Right lobe of liver (tissue), 6 donors: ENCODE measurements at regions not wholly inside any gene's neighbourhood (a gene's known extent, or its start where the extent isn't known, plus 50 kb on each side); places are given as distances from the start of the nearest gene placed in this dataset.

Source experiments
- ATAC-seq, 4 donors: fragments of 200-7000 bp; cut with Tn5 transposase; one replicate each; pipeline ENCODE4 v1.9.1; 2020; ENCODE audit warnings: mild to moderate bottlenecking in 4 of 4, moderate library complexity in 4 of 4
- DNase-seq, 3 donors: peaks; one replicate each; pipeline ENCODE4 v3.0.0-alpha.2; 2020
- H3K27ac ChIP-seq, 3 donors: fragments of 200-600 bp; one replicate each; pipeline ENCODE4 v1.8.0; 2022
- H3K27me3 ChIP-seq, 2 donors: fragments of 200-600 bp; one replicate each; pipeline ENCODE4 v1.8.0; 2022
- H3K36me3 ChIP-seq, 4 donors: fragments of 200-600 bp; sonication (generic) in 1 of 4; one replicate each; pipeline versions ENCODE4 v1.5.1 to v1.8.0; 2017 to 2022; ENCODE audit warnings: control low read depth in 1 of 4
- H3K4me1 ChIP-seq, 4 donors: fragments of 200-600 bp; sonication (generic) in 1 of 4; one replicate each; pipeline versions ENCODE4 v1.5.1 to v1.8.0; 2017 to 2022; ENCODE audit warnings: control low read depth in 1 of 4
- H3K4me3 ChIP-seq, 3 donors: fragments of 200-600 bp; one replicate each; pipeline ENCODE4 v1.8.0; 2022
- H3K9me3 ChIP-seq, 4 donors: fragments of 200-600 bp; sonication (generic) in 1 of 4; one replicate each; pipeline versions ENCODE4 v1.5.1 to v1.8.0; 2017 to 2022; ENCODE audit warnings: control low read depth in 1 of 4
- POLR2A ChIP-seq: fragments of 450-650 bp; IDR thresholded peaks from one replicate; pipeline ENCODE4 v1.6.1; 2017; ENCODE audit warnings: antibody characterized with exemption, mild to moderate bottlenecking
- WGBS: methylation state at CpG from one replicate; pipeline ENCODE4 v1.1.6; 2018; ENCODE audit warnings: low coverage, low lambda C conversion rate; ENCODE audit not compliant: insufficient coverage; ENCODE audit errors: missing lambda C conversion rate; 5-methylcytosine and 5-hydroxymethylcytosine counted together
- intact Hi-C, 2 donors: fragments of 100-400 bp; cut with DNase I; formaldehyde crosslinking; loops; one replicate each; pipeline versions ENCODE4 v1.11.2 to v1.14.1; 2022
- TF ChIP-seq, protein P1 (sequence below), 4 donors: fragments of 200-600 bp in 3 of 4; fragments of 450-650 bp in 1 of 4; IDR thresholded peaks; one replicate each; pipeline versions ENCODE4 v1.5.1 to v1.8.0; 2016 to 2022; ENCODE audit warnings: antibody characterized with exemption in 4 of 4, mild to moderate bottlenecking in 2 of 4
- donor health status: DM: no; HTN: yes; CAD: no.
- donor health status: DM: no; HTN: no; CAD: no.
- donor health status: DM: no; HTN: no; CAD: no.
- donor health status: DM: no; HTN: yes; CAD: no.
- donor health status: DM: no; HTN: yes; CAD: no.

DNA sequence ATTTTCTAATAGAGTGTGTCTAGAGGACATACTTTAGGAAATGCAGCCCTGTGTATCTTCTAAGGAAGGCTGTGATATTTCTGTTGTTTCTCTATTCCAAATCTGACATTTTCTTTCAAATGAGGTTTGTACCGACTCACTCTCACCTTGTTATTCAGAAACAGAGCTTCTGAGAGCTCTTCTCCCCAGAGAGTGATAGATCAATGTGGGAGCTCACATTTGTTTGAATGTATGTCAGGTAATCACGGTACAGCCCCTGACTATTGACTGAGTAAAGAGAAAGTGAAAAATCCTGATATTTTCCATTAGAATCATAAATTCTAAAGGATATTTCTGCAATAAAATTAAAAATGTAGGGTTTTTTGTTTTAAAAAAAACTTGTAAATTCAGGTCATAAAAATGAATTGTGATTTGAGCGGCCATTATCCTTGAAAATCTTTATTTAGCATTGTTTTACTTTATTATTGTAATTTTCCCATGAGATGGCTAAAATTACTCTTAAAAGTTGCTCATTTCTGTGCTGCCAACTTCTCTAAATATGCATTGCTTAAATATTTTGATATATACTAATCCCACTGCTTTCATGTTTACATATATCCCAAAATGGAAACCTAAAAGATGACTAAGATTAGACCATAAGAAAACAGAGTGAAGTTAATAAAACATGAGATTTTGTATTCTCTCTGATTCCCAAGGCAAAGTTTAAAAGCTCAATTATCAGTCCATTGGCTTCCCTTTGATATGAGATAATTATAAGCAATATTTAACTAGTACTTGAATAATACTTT, 1226.8 kb upstream of the CITED2 start:
- TF ChIP-seq, protein P1, sequence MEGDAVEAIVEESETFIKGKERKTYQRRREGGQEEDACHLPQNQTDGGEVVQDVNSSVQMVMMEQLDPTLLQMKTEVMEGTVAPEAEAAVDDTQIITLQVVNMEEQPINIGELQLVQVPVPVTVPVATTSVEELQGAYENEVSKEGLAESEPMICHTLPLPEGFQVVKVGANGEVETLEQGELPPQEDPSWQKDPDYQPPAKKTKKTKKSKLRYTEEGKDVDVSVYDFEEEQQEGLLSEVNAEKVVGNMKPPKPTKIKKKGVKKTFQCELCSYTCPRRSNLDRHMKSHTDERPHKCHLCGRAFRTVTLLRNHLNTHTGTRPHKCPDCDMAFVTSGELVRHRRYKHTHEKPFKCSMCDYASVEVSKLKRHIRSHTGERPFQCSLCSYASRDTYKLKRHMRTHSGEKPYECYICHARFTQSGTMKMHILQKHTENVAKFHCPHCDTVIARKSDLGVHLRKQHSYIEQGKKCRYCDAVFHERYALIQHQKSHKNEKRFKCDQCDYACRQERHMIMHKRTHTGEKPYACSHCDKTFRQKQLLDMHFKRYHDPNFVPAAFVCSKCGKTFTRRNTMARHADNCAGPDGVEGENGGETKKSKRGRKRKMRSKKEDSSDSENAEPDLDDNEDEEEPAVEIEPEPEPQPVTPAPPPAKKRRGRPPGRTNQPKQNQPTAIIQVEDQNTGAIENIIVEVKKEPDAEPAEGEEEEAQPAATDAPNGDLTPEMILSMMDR (IDR thresholded peaks at IDR 0.05), result no peak
- no peak for TF ChIP-seq POLR2A
- ATAC-seq (no peak), DNase-seq (no peak)
- Histone ChIP-seq H3K27me3 (no peaks in the 10 kb centered on the region), H3K4me3 (no peak overlapping the region), H3K27ac (no peak overlapping the region), H3K36me3 (no peaks in the 10 kb centered on the region), H3K9me3 (no peaks in the 10 kb centered on the region), H3K4me1 (no peaks in the 10 kb centered on the region)
- WGBS, result 52% methylated on average over 3 of the region's 3 CpGs
- intact Hi-C loops, result no loop called here

DNA sequence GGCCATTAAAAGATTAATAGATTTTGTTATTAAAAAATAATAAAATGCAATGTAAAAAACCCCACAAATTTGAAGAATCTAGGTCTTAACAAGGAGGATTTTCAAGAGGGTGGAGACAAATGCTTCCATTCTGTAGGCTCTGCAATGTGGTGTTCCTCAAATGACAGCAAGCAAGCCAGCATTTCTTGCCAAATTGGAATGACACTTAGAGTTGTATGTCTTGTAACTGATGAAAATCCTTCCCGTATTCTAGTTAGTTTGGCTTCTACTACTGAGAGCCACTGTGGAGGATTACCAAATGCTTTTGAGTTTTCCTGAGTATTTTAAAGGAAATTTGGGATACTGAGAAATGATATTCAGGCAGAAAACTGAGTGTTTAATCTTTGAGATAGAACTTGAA, 1225.5 kb upstream of the CITED2 start:
- WGBS, result 54% methylated on average over 1 of the region's 1 CpG
- H3K36me3 ChIP-seq, result no peaks in the 10 kb centered on the region
- no peaks in the 10 kb centered on the region for H3K9me3 ChIP-seq
- TF ChIP-seq, protein P1 (IDR thresholded peaks at IDR 0.05), result no peak
- TF ChIP-seq POLR2A, result no peak
- no peaks in the 10 kb centered on the region for H3K4me1 ChIP-seq
- ATAC-seq (no peak), DNase-seq (no peak)
- no peak overlapping the region for H3K4me3 ChIP-seq
- H3K27ac ChIP-seq, result no peak overlapping the region
- intact Hi-C loops, result no loop called here
- no peaks in the 10 kb centered on the region for H3K27me3 ChIP-seq

DNA sequence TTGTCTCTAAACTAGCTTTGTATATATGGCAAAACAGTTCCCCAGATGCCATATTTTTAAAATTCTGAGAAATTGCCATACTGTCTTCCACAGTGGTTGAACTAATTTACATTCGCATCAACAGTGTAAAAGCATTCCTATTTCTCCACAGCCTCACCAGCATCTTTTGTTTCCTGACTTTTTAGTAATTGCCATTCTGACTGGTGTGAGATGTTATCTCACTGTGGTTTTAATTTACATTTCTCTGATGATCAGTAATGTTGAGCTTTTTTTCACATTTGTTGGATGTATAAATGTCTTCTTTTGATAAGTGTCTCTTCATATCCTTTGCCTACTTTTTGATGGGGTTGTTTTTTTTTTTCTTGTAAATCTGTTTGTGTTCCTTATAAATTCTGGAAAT, 1222.7 kb upstream of the CITED2 start:
- no peaks in the 10 kb centered on the region for H3K36me3 ChIP-seq
- DNase-seq, result no peak
- TF ChIP-seq, protein P1 (IDR thresholded peaks at IDR 0.05), result no peak
- TF ChIP-seq POLR2A, result no peak

DNA sequence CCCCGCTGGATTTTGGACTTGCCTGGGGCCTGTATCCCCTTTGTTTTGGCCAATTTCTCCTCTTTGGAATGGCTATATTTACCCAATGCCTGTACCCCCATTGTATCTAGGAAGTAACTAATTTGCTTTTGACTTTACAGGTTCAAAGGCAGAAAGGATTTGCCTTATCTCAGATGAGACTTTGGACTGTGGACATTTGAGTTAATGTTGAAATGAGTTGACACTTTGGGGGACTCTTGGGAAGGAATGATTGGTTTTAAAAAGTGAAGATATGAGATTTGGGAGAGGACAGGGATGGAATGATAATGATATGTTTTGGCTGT, 1220.3 kb upstream of the CITED2 start:
- Histone ChIP-seq H3K4me1 (no peaks in the 10 kb centered on the region), H3K27ac (no peak overlapping the region), H3K4me3 (no peak overlapping the region), H3K27me3 (no peaks in the 10 kb centered on the region), H3K36me3 (no peaks in the 10 kb centered on the region), H3K9me3 (no peaks in the 10 kb centered on the region)
- intact Hi-C loops, result no loop called here
- ATAC-seq (no peak), DNase-seq (no peak)
- TF ChIP-seq, protein P1 (IDR thresholded peaks at IDR 0.05), result no peak
- TF ChIP-seq POLR2A, result no peak
- 73% methylated on average over 1 of the region's 1 CpG for WGBS

More for the DNA sequence above, 1222.7 kb upstream of the CITED2 start:
- intact Hi-C loops, result no loop called here
- H3K9me3 ChIP-seq, result no peaks in the 10 kb centered on the region
- no peak for ATAC-seq
- H3K27me3 ChIP-seq, result no peaks in the 10 kb centered on the region
- WGBS, result 67% methylated on average over 1 of the region's 1 CpG
- no peaks in the 10 kb centered on the region for H3K4me1 ChIP-seq
- no peak overlapping the region for H3K4me3 ChIP-seq
- H3K27ac ChIP-seq, result no peak overlapping the region
